ENCODE measurements at regions not wholly inside any gene's neighbourhood (a gene's known extent, or its start where the extent isn't known, plus 50 kb on each side); places are given as distances from the start of the nearest gene placed in this dataset.
A peak's percentile ranks its signal among the peaks of the same experiment; 100 is the strongest.

- DNase-seq: no peak
Observed at GRCh38 chr3:8205881-8206280, 295.7 kb upstream of the LMCD1 start.

DNA sequence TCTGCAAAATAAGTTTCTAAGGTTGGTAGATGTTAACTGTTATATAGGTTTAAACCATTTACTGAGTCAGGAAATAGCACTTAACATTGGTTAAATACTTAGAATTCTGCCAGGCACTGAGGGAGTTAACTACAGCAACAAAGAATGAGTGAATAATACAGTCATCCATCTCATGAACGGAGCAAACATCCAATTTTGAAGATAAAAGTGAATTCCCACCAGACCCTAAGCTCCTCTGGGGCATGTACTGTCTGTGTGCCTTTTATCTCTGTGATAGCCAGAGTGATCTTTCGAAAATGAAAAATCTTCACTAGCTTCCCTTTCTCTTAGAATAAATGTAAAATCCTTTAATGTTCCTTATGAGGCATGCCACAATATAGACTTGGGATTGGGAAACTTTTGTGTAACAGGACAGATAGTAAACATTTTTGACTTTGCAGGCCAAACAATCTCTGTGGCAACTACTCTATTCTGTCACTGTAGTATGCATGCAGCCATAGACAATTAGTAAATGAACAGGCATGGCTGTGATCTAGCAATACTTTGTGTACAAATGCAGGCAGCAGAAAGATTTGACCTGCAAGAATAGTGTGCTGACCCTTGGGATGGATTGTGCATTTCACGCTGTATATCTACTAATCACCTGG is 294.5 kb upstream of the LMCD1 start:
- no peak for DNase-seq

GRCh38 chr3:8210882-8211341 is 290.7 kb upstream of the LMCD1 start:
- no peak for DNase-seq

DNA sequence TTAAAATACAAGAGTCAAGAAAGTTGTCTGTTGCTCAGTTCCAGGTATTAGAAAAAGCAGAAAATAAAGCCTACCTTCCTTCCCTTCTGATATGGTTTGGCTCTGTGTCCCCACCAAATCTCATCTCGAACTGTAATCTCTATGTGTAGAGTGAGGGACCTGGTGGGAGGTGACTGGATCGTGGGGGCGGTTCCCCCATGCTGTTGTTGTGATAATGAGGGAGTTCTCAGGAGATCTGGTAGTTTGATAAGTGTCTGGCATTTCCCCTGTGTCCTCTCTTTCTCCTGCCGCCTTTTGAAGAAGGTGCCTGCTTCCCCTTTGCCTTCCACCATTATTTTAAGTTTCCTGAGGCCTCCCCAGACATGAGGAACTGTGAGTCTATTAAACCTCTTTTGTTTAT is 288.8 kb upstream of the LMCD1 start:
- no peak for DNase-seq

DNA sequence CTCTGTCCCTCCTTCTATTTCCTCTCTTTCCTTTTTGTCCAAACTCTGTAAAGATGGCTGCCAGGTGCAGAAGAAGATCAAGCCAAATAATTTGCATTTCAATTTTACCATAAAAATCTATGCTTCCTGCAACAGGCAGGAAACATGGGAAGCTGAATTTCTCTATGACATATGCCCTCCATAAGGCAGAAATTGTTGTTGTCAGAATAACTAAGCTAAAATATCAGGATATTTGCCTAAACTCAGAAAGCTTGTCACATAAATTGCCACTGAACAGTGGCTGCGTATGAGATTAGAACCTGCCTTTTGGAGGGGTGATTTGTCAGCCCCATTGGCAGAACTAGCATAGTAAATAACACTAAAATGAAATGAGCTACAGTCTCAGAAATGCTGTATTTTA is 288.3 kb upstream of the LMCD1 start:
- DNase-seq: no peak

DNA sequence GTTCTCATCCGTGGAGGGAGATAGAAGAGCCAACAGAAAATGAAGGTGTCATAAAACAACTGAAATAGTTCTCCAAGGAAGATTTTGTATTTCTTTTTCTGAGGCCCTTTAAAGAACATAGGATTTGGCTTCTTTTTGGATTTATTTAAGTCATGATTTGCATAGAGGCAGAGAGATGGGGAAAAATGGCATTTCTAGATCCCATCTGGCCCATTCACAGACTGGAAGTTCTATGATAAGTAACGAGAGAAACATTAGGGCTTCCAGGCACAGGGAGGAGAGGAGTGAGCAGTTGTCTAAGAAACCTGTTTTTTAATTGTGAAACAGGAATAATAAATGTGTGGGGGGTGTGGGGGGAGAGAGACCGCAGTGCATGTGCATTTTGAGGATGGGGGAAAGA is 285.8 kb upstream of the LMCD1 start:
- DNase-seq: no peak

DNA sequence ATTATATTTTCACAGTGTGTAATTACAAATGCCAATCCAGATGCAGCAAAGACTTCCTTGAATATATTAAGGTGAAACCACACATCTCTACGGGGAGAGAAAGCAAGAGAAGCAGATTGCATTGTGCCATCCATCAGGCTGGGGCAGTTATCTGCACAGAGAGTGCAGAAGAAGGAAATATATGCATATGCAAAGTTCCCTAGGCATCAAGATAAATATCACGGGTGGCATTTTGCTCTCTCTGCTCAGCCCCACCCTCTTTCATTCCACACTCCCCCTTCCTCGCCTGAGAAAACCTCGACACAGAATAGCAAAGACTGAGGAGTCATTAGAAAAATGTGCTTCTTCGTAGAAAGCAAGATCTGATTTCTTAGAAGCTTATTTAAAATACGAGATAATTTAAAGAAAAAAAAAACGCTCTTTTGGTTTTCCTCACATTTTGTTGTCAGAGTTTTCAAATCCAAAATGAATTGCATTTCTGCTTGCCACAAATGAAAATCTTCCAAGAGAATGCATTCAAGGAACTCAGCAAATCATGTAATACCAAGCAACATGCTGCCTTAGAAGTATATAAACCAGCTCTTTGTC is 283.2 kb upstream of the LMCD1 start:
- DNase-seq: no peak

DNA sequence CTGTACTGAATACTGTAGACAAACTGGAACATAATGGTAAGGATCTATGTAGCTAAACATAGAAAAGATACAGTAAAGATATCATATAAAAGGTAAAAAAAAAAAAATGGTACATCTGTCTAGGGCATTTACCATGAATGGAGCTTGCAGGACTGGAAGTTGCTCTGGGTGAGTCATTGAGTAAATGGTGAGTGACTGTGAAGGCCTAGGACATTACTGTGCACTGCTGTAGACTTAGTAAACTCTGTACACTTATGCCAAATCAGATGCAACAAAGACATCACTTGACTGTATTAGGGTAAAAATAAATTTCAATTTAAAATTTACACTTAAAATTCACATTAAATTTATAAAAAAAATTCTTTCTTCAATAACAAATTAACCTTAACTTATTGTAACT is 281.3 kb upstream of the LMCD1 start:
- DNase-seq: no peak

- DNase-seq: no peak
Observed at GRCh38 chr3:8223766-8224165, 277.9 kb upstream of the LMCD1 start.

DNA sequence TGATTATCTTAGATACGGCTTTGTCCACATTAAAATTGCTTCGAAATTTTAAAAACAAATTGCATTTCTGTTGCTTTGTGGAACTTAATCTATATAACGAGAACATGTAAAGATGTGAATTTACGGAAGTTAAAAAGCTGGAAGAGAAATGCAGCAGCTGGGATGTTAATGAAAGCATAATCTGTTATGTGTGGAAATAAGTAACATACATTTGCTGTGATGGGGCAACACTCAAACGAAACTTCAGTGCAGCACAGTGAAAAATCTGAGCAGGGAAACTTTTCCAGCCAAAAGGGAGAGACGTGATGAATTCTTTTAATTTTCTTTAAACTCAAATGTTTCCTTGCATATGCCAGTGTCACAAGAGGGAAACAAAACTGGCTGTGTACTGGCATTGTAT is 276.7 kb upstream of the LMCD1 start:
- no peak for DNase-seq

- DNase-seq: no peak
Observed at GRCh38 chr3:8233938-8234337, 267.7 kb upstream of the LMCD1 start.

- DNase-seq: no peak
Observed at GRCh38 chr3:8236264-8236663, 265.4 kb upstream of the LMCD1 start.

DNA sequence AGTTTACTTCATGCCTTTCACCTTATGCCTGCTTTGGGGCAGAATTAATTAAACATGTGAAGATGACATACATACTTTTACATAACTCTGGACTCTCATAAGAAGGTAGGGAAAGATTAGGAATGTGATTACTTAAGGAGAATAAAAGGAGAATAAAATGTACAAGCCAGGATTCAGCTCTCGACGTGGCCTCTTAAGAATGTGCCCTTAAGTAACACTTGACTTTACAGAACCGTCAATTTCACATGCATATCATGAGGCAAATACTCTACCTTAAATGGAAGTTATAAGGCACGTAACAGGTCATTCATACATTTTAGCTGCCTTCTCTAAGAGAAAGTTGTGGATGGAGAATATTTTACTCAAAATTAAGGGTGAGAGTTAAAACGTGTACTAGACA is 263.7 kb upstream of the LMCD1 start:
- no peak for DNase-seq

GRCh38 chr3:8238432-8238831 is 263.2 kb upstream of the LMCD1 start:
- DNase-seq: no peak

DNA sequence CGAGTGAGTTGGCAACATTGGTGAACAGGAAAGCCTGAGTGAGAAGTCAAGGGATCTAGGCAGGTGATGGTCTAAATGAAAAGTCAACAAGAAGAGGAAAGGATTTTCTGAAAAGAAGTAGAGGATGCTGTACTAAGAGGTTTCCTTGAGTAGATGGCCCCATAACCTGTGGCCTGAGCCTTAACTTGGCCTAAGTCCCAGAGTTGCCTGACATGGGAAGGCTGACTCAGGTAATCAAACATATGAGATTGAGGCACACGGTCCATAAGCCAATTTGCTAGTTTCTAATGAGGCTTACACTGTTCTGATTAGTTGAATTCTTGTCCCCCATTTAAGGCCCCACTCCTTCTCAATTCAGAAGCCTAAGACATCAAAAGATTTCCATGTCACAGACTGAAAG is 262.5 kb upstream of the LMCD1 start:
- DNase-seq: no peak

DNA sequence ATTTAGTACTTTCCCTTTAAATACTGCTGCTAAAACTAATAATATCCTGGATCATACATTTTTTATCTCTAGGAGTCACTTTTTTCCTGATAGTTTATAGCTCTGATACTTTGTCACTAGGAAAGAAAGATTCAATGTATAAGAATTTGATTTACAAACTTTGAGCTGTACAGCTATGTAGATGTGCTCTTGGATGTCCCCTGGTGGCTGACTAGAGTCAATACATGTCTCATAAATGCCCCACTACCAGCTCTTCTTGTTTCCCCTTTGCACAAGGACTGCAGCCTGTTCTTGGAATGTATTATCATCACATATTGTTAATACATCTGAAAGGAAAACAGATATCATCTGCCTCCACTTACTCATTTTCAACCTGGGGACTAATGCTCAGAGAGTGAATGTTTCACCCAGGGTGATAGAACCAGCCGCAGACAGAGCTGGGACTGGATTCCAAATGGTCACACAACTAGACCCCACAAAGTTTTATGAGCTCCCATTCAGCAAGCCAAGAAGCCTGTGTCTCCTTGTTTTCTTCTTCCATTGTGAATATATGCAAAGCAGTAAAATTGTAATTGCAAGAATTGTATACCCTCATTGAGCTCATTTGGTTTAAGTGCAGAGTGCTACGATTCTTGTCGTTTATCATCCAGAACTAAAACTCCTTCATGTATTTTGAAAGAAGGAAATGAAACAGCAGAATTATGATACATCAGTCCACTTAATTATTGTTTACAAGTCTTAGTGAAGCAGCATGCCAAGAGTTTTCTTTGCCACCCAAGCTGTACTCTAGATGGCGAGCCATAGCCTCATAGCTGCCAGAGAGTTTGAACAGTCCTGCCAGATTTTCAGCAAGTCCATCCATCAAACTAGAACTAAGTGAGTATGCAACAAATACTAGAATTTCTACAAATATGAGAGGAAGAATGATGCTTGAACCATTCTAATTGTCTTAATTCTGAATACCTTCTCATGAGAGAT is 261.6 kb upstream of the LMCD1 start:
- DNase-seq: peak; percentile 17

- DNase-seq: no peak
Observed at GRCh38 chr3:8246070-8246469, 255.6 kb upstream of the LMCD1 start.

- DNase-seq: no peak
Observed at GRCh38 chr3:8253201-8253600, 248.4 kb upstream of the LMCD1 start.

DNA sequence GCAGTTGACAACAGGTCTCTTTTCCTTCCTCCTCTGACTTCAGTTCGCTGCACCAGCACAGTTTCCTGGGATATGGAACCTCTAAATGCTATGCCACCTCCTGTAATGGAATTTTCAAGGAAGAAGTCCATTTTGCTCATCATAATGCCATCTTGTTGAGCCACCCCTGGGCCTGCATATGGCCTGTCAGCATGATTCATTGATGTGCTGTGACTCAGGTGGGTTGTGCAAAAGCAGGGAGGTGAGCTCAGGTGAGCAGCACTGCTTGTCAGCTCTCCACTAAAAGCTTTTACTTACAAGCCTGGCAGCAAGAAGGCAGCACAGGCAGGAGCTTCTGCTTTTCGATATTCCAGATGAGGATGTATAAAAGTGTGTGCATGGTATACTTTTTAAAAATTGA is 247.1 kb upstream of the LMCD1 start:
- DNase-seq: no peak

DNA sequence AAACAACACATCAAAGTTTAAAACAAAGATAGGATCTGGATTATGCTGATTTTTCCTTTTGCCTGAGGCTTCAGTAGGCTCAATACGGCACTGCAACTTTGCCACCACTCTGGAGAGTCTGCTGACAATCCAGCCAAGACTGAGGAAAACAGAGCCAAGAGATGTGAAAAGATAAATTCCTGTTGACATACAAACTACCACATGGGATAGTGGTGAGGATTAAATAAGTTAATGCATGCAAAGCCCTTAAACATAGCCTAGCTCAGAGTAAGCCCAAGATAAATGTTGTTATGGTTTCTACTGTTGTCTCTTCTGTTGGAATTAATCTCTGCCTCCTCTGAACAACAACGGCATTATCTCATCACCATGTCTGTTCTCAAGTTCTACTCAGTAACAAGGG is 245.9 kb upstream of the LMCD1 start:
- DNase-seq: no peak

DNA sequence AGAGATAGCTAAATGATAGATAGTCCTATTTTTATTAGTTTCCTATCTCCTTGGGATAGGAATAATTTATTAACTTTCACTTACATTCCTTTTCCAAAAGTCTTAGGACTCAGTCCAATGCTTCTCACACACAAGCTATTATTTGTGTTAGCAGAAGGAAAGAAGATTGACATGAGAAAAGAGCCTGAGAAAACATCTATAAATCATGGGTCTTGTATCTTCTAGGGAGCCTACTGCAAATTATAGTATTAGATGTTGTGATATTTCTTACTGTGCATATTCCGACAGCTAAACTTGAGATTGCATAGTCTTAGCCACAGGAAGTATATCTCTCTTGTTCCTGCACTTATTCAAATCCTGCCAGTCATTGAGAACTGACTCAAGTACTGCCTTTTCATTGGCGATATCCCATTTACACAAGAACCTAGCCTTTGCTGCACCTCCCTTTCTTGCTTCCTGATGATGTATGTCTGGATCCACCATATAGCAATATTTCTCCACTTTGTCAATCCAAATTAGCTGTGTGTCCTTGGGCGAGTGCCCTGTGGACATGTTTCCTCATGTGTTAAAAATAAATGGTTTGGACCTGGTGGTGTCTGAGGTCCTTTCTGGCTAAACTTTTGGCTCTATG is 245.1 kb upstream of the LMCD1 start:
- DNase-seq: no peak

GRCh38 chr3:8261018-8261417 is 240.6 kb upstream of the LMCD1 start:
- DNase-seq: no peak

GRCh38 chr3:8266730-8267131 is 234.9 kb upstream of the LMCD1 start:
- DNase-seq: no peak

DNA sequence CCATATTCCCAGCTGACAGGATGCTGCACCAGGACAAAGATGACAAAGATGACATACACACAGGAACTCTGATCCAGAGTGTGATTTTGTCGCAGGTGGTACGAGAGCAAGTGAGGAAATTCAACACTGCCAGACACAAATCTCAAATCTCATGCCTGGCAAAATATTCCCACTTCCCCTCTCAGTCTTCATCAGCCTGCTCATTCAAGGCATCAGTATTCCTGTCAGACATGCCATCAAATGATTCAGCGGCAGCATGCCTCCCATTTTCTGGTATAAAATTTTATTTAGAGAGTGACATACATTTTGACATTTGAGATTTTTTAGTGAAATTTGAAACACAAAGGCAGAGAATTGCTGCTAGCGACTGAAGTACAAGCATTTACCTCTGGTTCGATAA is 228.1 kb upstream of the LMCD1 start:
- DNase-seq: no peak

Data from activated naive CD4-positive, alpha-beta T cell treated with anti-CD3 and anti-CD28 coated beads, Interleukin-2, amount 50 U/mL, for 16 hours (primary cell).